Endothelial cell of umbilical vein (primary cell): ENCODE measurements at regions not wholly inside any gene's neighbourhood (a gene's known extent, or its start where the extent isn't known, plus 50 kb on each side); places are given as distances from the start of the nearest gene placed in this dataset.

Experiments
- BruUV-seq: library from RNA; stranded (reverse); fragments of 400-500 nt; replicated peaks from 2 replicates; lab custom pipeline; 2021; lab: Mats Ljungman, UMichigan
- CTCF ChIA-PET: fragments of 300-600, 350-600 bp; sonication (Branson Sonifier 250); formaldehyde crosslinking; loops from one replicate; lab custom pipeline; 2021; ENCODE audit warnings: antibody characterized with exemption, inconsistent platforms; lab: Charles Lee
- POLR2A ChIA-PET: fragments of 300-600, 350-600 bp; sonication (Branson Sonifier 250); formaldehyde crosslinking; loops from one replicate; lab custom pipeline; 2021; ENCODE audit warnings: antibody characterized with exemption, inconsistent platforms; lab: Charles Lee
- DNase-seq: peaks from one replicate; pipeline ENCODE4 v3.0.0-alpha.2; 2011; ENCODE audit warnings: low read depth, low spot score
- FAIRE-seq: peaks from 2 replicates; lab custom pipeline; 2011; peaks lifted over from hg19 to GRCh38; lab: Jason Lieb, UNC
- H2AFZ ChIP-seq: 2 replicates; pipeline ENCODE4 v1.6.0; 2012; ENCODE audit warnings: low read depth, low read length, control low read depth, inconsistent platforms
- H3K27ac ChIP-seq: 2 replicates; pipeline ENCODE4 v1.5.1; 2011; ENCODE audit warnings: low read depth, mild to moderate bottlenecking, control low read depth, low read length, moderate library complexity; ENCODE audit not compliant: insufficient read depth
- H3K27me3 ChIP-seq, 2 experiments: 2 replicates each; pipeline versions ENCODE4 v1.6.0 to v1.6.1; 2011; ENCODE audit warnings: low read length in 2 of 2, mixed read lengths in 1 of 2; ENCODE audit not compliant: control insufficient read depth in 2 of 2, insufficient read depth in 2 of 2
- H3K36me3 ChIP-seq, 2 experiments: 2 replicates in 1 of 2; 3 replicates in 1 of 2; pipeline ENCODE4 v1.5.1; 2011; ENCODE audit warnings: low read length in 2 of 2, mild to moderate bottlenecking in 1 of 2, moderate library complexity in 1 of 2; ENCODE audit not compliant: control insufficient read depth in 2 of 2, insufficient read depth in 2 of 2; ENCODE audit errors: extremely low read depth in 1 of 2
- H3K4me1 ChIP-seq: 3 replicates; pipeline ENCODE4 v1.5.1; 2011; ENCODE audit warnings: mild to moderate bottlenecking, low read length; ENCODE audit not compliant: control insufficient read depth, insufficient read depth; ENCODE audit errors: extremely low read depth
- H3K4me2 ChIP-seq: 2 replicates; pipeline ENCODE4 v1.6.1; 2011; ENCODE audit warnings: low read length, control low read depth, mixed read lengths; ENCODE audit not compliant: insufficient read depth
- H3K4me3 ChIP-seq, 3 experiments: fragments of 200-600 bp in 1 of 3; sonication (generic), shearing (Covaris generic) in 1 of 3; replicated peaks in 1 of 3; 2 replicates each; pipeline ENCODE4 v1.5.1; 2011 to 2016; ENCODE audit warnings: control low read depth in 3 of 3, low read length in 3 of 3, mild to moderate bottlenecking in 2 of 3, inconsistent platforms in 1 of 3, low read depth in 1 of 3, moderate library complexity in 1 of 3; ENCODE audit not compliant: insufficient read depth in 1 of 3
- H3K79me2 ChIP-seq: 2 replicates; pipeline ENCODE4 v1.6.0; 2012; ENCODE audit warnings: low read length, inconsistent platforms; ENCODE audit not compliant: control insufficient read depth, insufficient read depth
- H3K9ac ChIP-seq: replicated peaks from 2 replicates; pipeline ENCODE3; 2011; ENCODE audit warnings: low read length, control low read depth; ENCODE audit not compliant: insufficient read depth; ENCODE audit errors: extremely low read depth
- H3K9me1 ChIP-seq: replicated peaks from 3 replicates; pipeline ENCODE4 v1.6.0; 2011; ENCODE audit warnings: mild to moderate bottlenecking, low read length; ENCODE audit not compliant: control insufficient read depth, insufficient read depth; ENCODE audit errors: extremely low read depth
- H3K9me3 ChIP-seq: replicated peaks from 2 replicates; pipeline ENCODE4 v1.5.1; 2012; ENCODE audit warnings: low read length, inconsistent platforms; ENCODE audit not compliant: control insufficient read depth, insufficient read depth
- H4K20me1 ChIP-seq: replicated peaks from 2 replicates; pipeline ENCODE3; 2011; ENCODE audit warnings: mild to moderate bottlenecking, low read length; ENCODE audit not compliant: control insufficient read depth, insufficient read depth; ENCODE audit errors: extremely low read depth
- EZH2 ChIP-seq: IDR thresholded peaks from 2 replicates; pipeline ENCODE4 v1.6.1; 2012; ENCODE audit warnings: borderline replicate concordance, low read depth, mild to moderate bottlenecking, moderate library complexity, low read length, inconsistent platforms; ENCODE audit not compliant: severe bottlenecking
- FOS ChIP-seq: IDR thresholded peaks from 2 replicates; pipeline ENCODE4 v1.6.1; 2011; ENCODE audit warnings: mild to moderate bottlenecking, low read length, moderate library complexity, borderline replicate concordance; ENCODE audit not compliant: insufficient read depth
- GATA2 ChIP-seq: IDR thresholded peaks from 2 replicates; pipeline ENCODE4 v1.7.0; 2011; ENCODE audit warnings: low read depth, mild to moderate bottlenecking, moderate library complexity, mixed read lengths, low read length; ENCODE audit not compliant: insufficient read length, insufficient read depth
- JUN ChIP-seq: IDR thresholded peaks from 2 replicates; pipeline ENCODE4 v1.6.1; 2011; ENCODE audit warnings: borderline replicate concordance, low read depth; ENCODE audit not compliant: insufficient read length, insufficient read depth
- MAX ChIP-seq: IDR thresholded peaks from 2 replicates; pipeline ENCODE4 v1.6.1; 2011; ENCODE audit not compliant: insufficient read depth, insufficient read length
- MYC ChIP-seq: IDR thresholded peaks from one replicate; pipeline ENCODE4 v1.6.1; 2011; ENCODE audit warnings: mild to moderate bottlenecking, low read depth, low read length
- POLR2A ChIP-seq: IDR thresholded peaks from 2 replicates; pipeline ENCODE4 v1.6.1; 2012; ENCODE audit warnings: low read depth, mild to moderate bottlenecking, control low read depth, low read length
- POLR2AphosphoS5 ChIP-seq: IDR thresholded peaks from 2 replicates; pipeline ENCODE4 v1.6.1; 2012; ENCODE audit warnings: low read depth, mild to moderate bottlenecking, control low read depth, low read length, moderate library complexity; ENCODE audit not compliant: insufficient read depth
- dilution Hi-C: fragments of 300-500 bp; cut with MboI; formaldehyde crosslinking; loops from one replicate; pipeline ENCODE4 v1.15.0; 2019; ENCODE audit warnings: low sequenced_read_pairs; ENCODE audit not compliant: extremely low pct_ligation_motif_present
- intact Hi-C: fragments of 100-400 bp; cut with micrococcal nuclease; formaldehyde crosslinking; loops from one replicate; pipeline ENCODE4 v1.10.0; 2022
- TF ChIP-seq, protein P1 (sequence below), 2 donors: IDR thresholded peaks; 1 replicate in 1 of 2; 2 replicates in 1 of 2; pipeline ENCODE4 v1.5.1; 2011; ENCODE audit warnings: low read length in 2 of 2, mild to moderate bottlenecking in 2 of 2, moderate library complexity in 2 of 2, control low read depth in 1 of 2, inconsistent platforms in 1 of 2, low read depth in 1 of 2; ENCODE audit not compliant: insufficient read depth in 1 of 2; ENCODE audit errors: extremely low read depth in 1 of 2

DNA sequence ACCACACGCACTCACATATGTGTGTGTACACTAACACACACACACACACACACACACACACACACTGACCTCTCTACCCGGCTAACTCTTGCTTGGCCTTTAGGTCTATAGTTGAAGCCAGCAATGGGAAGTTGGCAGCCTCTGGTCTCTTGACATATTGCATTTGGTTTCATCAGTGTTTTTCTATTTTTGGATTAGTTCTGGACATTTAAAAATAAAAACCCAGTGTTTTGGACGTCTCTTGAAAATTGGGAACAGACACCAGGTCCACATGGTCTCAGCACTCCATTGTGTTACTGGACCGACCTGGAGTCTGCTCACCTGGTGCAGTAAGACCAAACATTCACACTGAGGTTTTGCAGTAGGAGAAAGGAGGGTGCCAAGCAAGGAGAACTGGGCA, 50.4 kb upstream of the AFF3 start:
- ChIA-PET POLR2A (no interaction called here), CTCF (no interaction called here)
- H3K4me3 ChIP-seq, result no peak overlapping the region
- FAIRE-seq, result no peak
- H3K36me3 ChIP-seq, result no peaks in the 10 kb centered on the region
- intact Hi-C loops, result no loop called here
- H3K9me3 ChIP-seq, result no peaks in the 10 kb centered on the region
- peak overlapping the region; percentile 39 for H3K4me2 ChIP-seq
- no peak overlapping the region for H3K9ac ChIP-seq
- no TSS peak for BruUV-seq
- dilution Hi-C loops, result no loop called here
- H3K4me1 ChIP-seq, result peaks cover 24% of the 10 kb centered on the region
- H3K27ac ChIP-seq, result peak overlapping the region; percentile 72
- no peaks in the 10 kb centered on the region for H3K79me2 ChIP-seq
- H2AFZ ChIP-seq, result peak overlapping the region; percentile 85
- no peaks in the 10 kb centered on the region for H3K27me3 ChIP-seq
- TF ChIP-seq MYC (no peak), JUN (no peak), GATA2 (no peak), MAX (no peak), FOS (no peak), POLR2AphosphoS5 (no peak), EZH2 (no peak), POLR2A (no peak)
- TF ChIP-seq, protein P1, sequence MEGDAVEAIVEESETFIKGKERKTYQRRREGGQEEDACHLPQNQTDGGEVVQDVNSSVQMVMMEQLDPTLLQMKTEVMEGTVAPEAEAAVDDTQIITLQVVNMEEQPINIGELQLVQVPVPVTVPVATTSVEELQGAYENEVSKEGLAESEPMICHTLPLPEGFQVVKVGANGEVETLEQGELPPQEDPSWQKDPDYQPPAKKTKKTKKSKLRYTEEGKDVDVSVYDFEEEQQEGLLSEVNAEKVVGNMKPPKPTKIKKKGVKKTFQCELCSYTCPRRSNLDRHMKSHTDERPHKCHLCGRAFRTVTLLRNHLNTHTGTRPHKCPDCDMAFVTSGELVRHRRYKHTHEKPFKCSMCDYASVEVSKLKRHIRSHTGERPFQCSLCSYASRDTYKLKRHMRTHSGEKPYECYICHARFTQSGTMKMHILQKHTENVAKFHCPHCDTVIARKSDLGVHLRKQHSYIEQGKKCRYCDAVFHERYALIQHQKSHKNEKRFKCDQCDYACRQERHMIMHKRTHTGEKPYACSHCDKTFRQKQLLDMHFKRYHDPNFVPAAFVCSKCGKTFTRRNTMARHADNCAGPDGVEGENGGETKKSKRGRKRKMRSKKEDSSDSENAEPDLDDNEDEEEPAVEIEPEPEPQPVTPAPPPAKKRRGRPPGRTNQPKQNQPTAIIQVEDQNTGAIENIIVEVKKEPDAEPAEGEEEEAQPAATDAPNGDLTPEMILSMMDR (IDR thresholded peaks at IDR 0.05; ENCODE audit: extremely low read depth in 1 of 2, insufficient read depth in 1 of 2, low read depth in 1 of 2, low read length in 2 of 2), result no peak
- DNase-seq, result no peak
- no peaks in the 10 kb centered on the region for H4K20me1 ChIP-seq
- no peaks in the 10 kb centered on the region for H3K9me1 ChIP-seq
